ENCODE measurements at regions not wholly inside any gene's neighbourhood (a gene's known extent, or its start where the extent isn't known, plus 50 kb on each side); places are given as distances from the start of the nearest gene placed in this dataset.
A peak's percentile ranks its signal among the peaks of the same experiment; 100 is the strongest.

- Histone ChIP-seq H3K27me3 (ENCODE audit: insufficient read depth, poor library complexity, severe bottlenecking) (no peaks in the 10 kb centered on the region), H3K36me3 (ENCODE audit: low read depth) (no peaks in the 10 kb centered on the region), H3K27ac (ENCODE audit: poor library complexity, severe bottlenecking) (no peak overlapping the region), H3K4me1 (ENCODE audit: insufficient read depth, poor library complexity, severe bottlenecking) (peaks cover 31% of the 10 kb centered on the region), H3K9me3 (ENCODE audit: severe bottlenecking) (no peaks in the 10 kb centered on the region), H3K4me3 (ENCODE audit: severe bottlenecking) (no peak overlapping the region)
- no peak for DNase-seq (ENCODE audit: low spot score)
- TF ChIP-seq, protein P1, sequence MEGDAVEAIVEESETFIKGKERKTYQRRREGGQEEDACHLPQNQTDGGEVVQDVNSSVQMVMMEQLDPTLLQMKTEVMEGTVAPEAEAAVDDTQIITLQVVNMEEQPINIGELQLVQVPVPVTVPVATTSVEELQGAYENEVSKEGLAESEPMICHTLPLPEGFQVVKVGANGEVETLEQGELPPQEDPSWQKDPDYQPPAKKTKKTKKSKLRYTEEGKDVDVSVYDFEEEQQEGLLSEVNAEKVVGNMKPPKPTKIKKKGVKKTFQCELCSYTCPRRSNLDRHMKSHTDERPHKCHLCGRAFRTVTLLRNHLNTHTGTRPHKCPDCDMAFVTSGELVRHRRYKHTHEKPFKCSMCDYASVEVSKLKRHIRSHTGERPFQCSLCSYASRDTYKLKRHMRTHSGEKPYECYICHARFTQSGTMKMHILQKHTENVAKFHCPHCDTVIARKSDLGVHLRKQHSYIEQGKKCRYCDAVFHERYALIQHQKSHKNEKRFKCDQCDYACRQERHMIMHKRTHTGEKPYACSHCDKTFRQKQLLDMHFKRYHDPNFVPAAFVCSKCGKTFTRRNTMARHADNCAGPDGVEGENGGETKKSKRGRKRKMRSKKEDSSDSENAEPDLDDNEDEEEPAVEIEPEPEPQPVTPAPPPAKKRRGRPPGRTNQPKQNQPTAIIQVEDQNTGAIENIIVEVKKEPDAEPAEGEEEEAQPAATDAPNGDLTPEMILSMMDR (IDR thresholded peaks at IDR 0.05; ENCODE audit: poor library complexity, severe bottlenecking) = no peak
- ATAC-seq (ENCODE audit: low read depth) = no peak
Observed at GRCh38 chr12:69062621-69063237, 129.8 kb upstream of the CPM start.

GRCh38 chr12:69064734-69065443 lies 131.9 kb upstream of the CPM start:
- TF ChIP-seq, protein P1 (IDR thresholded peaks at IDR 0.05; ENCODE audit: poor library complexity, severe bottlenecking) = no peak
- no peaks in the 10 kb centered on the region for H3K36me3 ChIP-seq (ENCODE audit: low read depth)
- no peaks in the 10 kb centered on the region for H3K9me3 ChIP-seq (ENCODE audit: severe bottlenecking)
- H3K4me3 ChIP-seq (ENCODE audit: severe bottlenecking) = no peak overlapping the region
- H3K4me1 ChIP-seq (ENCODE audit: insufficient read depth, poor library complexity, severe bottlenecking) = peaks cover 29% of the 10 kb centered on the region
- H3K27ac ChIP-seq (ENCODE audit: poor library complexity, severe bottlenecking) = no peak overlapping the region
- DNase-seq (ENCODE audit: low spot score) = no peak
- H3K27me3 ChIP-seq (ENCODE audit: insufficient read depth, poor library complexity, severe bottlenecking) = no peaks in the 10 kb centered on the region
- no peak for ATAC-seq (ENCODE audit: low read depth)

- no peaks in the 10 kb centered on the region for H3K27me3 ChIP-seq (ENCODE audit: insufficient read depth, poor library complexity, severe bottlenecking)
- TF ChIP-seq, protein P1 (IDR thresholded peaks at IDR 0.05; ENCODE audit: poor library complexity, severe bottlenecking) = no peak
- no peak overlapping the region for H3K4me3 ChIP-seq (ENCODE audit: severe bottlenecking)
- DNase-seq (ENCODE audit: low spot score) = no peak
- no peak overlapping the region for H3K27ac ChIP-seq (ENCODE audit: poor library complexity, severe bottlenecking)
- H3K9me3 ChIP-seq (ENCODE audit: severe bottlenecking) = no peaks in the 10 kb centered on the region
- peaks cover 28% of the 10 kb centered on the region for H3K4me1 ChIP-seq (ENCODE audit: insufficient read depth, poor library complexity, severe bottlenecking)
- peak; percentile 80 for ATAC-seq (ENCODE audit: low read depth)
- H3K36me3 ChIP-seq (ENCODE audit: low read depth) = no peaks in the 10 kb centered on the region
Observed at GRCh38 chr12:69065775-69066174, 132.8 kb upstream of the CPM start.

DNA sequence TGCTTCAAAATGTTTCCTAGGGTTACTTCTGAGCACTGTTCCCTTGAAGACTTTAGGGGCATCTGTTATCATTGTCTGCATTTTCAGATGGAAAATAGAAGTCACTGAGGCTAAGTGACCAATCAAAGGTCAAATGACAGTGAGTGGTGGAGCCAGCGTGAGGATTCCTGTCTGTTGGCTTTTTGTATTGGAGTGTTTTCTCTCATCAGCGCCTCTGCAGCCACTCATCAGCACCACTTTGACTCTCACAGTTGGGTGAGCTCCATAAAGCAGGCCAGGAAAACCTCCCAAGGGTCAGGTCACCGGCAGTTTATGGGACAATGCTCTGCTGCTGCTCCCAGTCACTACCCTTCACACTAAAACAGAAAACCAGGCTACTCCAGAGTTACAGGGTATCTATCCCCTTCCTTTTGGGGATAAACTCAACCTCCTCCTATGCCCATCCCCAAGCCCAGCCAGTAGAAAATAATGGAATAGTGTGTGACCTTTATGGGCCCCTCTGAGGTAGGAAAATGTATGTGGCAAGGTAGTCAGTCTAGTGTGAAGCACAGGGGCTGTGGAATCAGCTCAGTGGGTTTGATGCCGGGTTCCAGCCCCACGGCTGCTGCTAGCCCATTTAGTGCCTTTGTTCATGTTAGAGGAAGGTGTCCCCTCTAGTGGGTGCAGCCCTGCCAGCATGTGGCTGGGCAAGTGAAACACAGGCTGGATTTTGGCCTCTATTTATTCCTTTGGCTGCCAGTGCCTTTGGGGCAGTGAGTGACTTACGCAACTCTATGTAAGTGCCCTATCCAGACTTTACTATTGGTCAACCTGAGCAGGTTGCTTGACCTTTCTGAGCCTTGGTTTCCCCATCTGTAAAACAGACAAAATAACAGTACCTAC lies 133.8 kb upstream of the CPM start:
- Histone ChIP-seq H3K4me3 (ENCODE audit: severe bottlenecking) (no peak overlapping the region), H3K36me3 (ENCODE audit: low read depth) (no peaks in the 10 kb centered on the region), H3K4me1 (ENCODE audit: insufficient read depth, poor library complexity, severe bottlenecking) (peaks cover 28% of the 10 kb centered on the region), H3K27ac (ENCODE audit: poor library complexity, severe bottlenecking) (no peak overlapping the region), H3K9me3 (ENCODE audit: severe bottlenecking) (no peaks in the 10 kb centered on the region), H3K27me3 (ENCODE audit: insufficient read depth, poor library complexity, severe bottlenecking) (no peaks in the 10 kb centered on the region)
- DNase-seq (ENCODE audit: low spot score) (no peak), ATAC-seq (ENCODE audit: low read depth) (no peak)
- TF ChIP-seq, protein P1 (IDR thresholded peaks at IDR 0.05; ENCODE audit: poor library complexity, severe bottlenecking) = no peak

All from RWPE2 (cell line).